ENCODE measurements at regions not wholly inside any gene's neighbourhood (a gene's known extent, or its start where the extent isn't known, plus 50 kb on each side); places are given as distances from the start of the nearest gene placed in this dataset.

DNA sequence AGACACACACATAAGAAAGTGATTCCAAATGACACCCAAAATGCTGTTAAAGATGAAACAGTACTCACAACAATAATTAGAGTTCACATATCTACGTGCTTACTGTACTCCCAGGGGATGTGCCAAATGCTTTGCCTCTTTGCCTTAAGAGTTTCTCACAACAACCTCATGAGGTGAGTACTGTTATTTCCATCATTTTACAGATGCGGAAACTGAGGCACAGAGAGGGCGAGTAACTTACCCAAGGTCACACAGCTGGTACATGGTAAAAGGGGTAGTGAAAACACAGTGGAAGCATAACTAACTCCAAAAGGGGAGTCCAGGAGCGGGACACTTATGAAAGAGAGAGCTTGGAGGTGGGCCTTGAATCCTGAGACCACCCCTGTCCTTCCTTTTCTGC lies 171.8 kb downstream of the ACTL8 start:
- no peak for TF ChIP-seq CTCF (conservative IDR thresholded peaks at IDR 0.05; ENCODE audit: low read depth, low read length)
- no peak for TF ChIP-seq EZH2 (IDR thresholded peaks at IDR 0.05; ENCODE audit: borderline replicate concordance, low read depth, low read length, poor library complexity, severe bottlenecking)
